Inflammatory macrophage treated with lipopolysaccharide for 4 hours (primary cell): ENCODE measurements at regions not wholly inside any gene's neighbourhood (a gene's known extent, or its start where the extent isn't known, plus 50 kb on each side); places are given as distances from the start of the nearest gene placed in this dataset.

Experiments
- DNase-seq: peaks from one replicate; pipeline ENCODE4 v3.0.0-alpha.2; 2020

- DNase-seq = peak; percentile 80
Observed at GRCh38 chr5:147963948-147964693, 57.8 kb upstream of the C5orf46 start.

DNA sequence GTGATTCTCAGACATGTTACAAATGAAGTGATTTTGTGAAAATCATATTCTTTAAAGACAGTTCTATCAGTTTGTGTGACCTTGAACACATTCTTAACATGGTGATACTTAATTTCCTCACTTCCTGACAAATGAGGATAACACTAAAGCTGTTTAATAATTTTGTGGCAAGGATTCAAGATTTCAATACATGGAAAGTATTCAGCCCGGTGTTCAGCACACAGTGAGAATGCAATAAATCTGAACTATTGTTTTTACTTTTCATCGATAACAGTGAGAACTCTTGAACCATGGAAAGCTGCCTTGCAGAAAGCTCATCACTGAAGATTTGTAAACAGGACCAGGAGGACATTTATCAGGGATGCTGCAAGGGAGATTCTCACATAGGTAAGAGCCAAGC, 57.1 kb upstream of the C5orf46 start:
- no peak for DNase-seq

DNA sequence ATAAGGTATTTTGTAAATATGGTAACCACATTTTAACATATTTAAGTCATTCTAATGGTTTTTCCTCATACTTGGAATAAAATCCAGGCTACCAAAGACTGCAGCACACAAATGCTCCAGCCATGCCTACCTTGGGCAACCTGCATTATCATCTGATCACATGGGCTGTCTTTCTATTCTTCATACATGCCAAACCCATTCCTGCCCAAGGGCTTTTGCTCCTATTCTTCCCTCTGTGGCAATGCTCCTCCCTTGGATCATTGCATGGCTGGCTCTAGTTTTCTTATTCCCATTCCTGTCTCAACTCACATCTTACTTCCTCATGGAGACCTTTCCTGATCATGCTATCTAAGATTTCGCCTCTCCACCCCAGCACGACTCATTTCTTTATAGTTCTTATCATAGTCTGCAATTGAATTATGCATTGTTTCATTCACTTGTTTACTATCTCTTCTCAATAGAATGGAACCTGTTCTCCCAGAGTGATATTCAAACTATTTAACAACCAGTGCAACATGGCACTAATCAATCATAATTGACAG, 54.9 kb upstream of the C5orf46 start:
- no peak for DNase-seq

- no peak for DNase-seq
Observed at GRCh38 chr5:147957901-147958300, 51.6 kb upstream of the C5orf46 start.

GRCh38 chr5:147956842-147957223, 50.5 kb upstream of the C5orf46 start:
- no peak for DNase-seq

GRCh38 chr5:147956064-147956841, 49.9 kb upstream of the C5orf46 start:
- no peak for DNase-seq
